ENCODE measurements at regions not wholly inside any gene's neighbourhood (a gene's known extent, or its start where the extent isn't known, plus 50 kb on each side); places are given as distances from the start of the nearest gene placed in this dataset.
"Not testable (repeated sequence)": the region's sequence is repeated elsewhere in the genome, so short reads cannot be mapped to it uniquely, and the experiment has no call there.

DNA sequence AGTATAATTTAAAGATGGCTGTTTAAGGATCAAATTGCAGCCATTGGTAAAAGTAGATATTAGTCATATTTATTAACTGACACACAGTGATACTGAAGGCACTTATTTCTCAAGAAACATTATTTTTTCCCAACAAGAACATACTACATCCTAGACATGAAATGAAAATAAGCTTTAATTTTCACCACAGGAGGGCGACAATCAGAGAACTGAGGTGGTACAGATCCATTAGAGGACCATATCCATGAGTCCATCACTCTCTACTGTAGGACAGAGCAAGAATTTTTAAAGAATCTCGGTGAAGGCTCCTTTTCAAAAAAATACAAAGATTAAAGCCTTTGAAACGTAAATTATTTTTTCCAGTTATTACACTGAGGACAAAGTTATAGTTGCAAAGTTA is 2897.0 kb upstream of the OR11H1 start:
- H3K4me3 Mint-ChIP-seq; H3K4me1 Mint-ChIP-seq (ENCODE audit: low read depth); H3K27ac Mint-ChIP-seq; H3K27me3 Mint-ChIP-seq (ENCODE audit: insufficient read depth): not testable (repeated sequence)
- peaks cover 16% of the 10 kb centered on the region; the same call in 1 of the 2 replicates for H3K36me3 Mint-ChIP-seq (ENCODE audit: low read depth)
- H3K9me3 Mint-ChIP-seq = peaks cover 66% of the 10 kb centered on the region
- TF ChIP-seq, protein P1, sequence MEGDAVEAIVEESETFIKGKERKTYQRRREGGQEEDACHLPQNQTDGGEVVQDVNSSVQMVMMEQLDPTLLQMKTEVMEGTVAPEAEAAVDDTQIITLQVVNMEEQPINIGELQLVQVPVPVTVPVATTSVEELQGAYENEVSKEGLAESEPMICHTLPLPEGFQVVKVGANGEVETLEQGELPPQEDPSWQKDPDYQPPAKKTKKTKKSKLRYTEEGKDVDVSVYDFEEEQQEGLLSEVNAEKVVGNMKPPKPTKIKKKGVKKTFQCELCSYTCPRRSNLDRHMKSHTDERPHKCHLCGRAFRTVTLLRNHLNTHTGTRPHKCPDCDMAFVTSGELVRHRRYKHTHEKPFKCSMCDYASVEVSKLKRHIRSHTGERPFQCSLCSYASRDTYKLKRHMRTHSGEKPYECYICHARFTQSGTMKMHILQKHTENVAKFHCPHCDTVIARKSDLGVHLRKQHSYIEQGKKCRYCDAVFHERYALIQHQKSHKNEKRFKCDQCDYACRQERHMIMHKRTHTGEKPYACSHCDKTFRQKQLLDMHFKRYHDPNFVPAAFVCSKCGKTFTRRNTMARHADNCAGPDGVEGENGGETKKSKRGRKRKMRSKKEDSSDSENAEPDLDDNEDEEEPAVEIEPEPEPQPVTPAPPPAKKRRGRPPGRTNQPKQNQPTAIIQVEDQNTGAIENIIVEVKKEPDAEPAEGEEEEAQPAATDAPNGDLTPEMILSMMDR (IDR thresholded peaks at IDR 0.05) = peak; percentile 67
- peak; percentile 28 for DNase-seq

DNA sequence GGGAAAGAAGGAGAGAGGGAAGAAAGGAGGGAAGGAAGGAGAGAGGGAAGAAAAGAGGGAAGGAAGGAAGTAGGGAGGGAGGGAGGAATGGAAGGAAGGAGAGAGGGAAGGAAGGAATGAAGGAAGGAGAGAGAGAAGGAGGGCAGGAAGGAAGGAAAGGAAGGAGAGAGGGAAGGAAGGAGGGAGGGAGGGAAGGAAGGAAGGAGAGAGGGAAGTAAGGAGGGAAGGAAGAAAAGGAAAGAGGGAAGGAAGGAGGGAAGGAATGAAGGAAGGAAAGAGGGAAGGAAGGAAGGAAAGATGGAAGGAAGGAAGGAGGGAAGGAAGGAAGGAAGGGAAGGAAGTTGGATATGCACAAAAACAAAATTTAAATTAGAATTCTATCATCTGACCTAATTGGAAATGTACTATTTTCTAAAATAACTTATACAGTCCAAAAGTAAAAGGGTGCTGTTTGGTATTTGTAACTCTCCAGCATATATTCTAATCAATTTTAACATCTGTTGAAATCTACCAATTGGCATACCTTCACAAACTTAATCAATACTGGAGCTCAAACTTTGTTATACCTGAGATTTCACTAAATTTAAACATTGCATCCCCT is 2890.3 kb upstream of the OR11H1 start:
- H3K4me3 Mint-ChIP-seq; H3K27me3 Mint-ChIP-seq (ENCODE audit: insufficient read depth); H3K4me1 Mint-ChIP-seq (ENCODE audit: low read depth); DNase-seq; H3K36me3 Mint-ChIP-seq (ENCODE audit: low read depth); H3K27ac Mint-ChIP-seq: not testable (repeated sequence)
- H3K9me3 Mint-ChIP-seq = peaks cover 72% of the 10 kb centered on the region

DNA sequence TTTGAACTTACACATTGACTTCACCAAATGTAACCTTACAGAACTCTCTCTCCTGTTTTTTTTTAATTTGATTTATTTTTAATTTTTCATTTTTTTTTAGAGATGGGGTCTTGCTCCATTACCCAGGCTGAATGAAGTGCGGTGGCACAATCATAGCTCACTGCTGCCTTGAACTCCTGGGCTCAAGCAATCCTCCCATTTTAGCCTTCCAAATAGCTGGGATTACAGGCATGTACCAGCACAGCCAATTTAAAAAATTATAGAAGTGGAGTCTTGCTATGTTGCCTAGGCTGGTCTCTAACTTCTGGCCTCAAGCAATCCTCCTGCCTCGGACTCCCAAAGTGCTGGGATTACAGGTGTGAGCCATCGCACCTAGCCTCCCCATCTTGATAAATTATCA is 2889.7 kb upstream of the OR11H1 start:
- H3K27ac Mint-ChIP-seq; DNase-seq; H3K27me3 Mint-ChIP-seq (ENCODE audit: insufficient read depth); H3K4me1 Mint-ChIP-seq (ENCODE audit: low read depth); H3K36me3 Mint-ChIP-seq (ENCODE audit: low read depth); H3K4me3 Mint-ChIP-seq: not testable (repeated sequence)
- peaks cover 66% of the 10 kb centered on the region for H3K9me3 Mint-ChIP-seq
